Astrocyte (in vitro differentiated cells and primary cell): ENCODE measurements at regions not wholly inside any gene's neighbourhood (a gene's known extent, or its start where the extent isn't known, plus 50 kb on each side); places are given as distances from the start of the nearest gene placed in this dataset.

Source experiments
- CTCF ChIP-seq: IDR thresholded peaks from 2 replicates; pipeline ENCODE4 v1.5.1; 2011; ENCODE audit warnings: low read depth, mild to moderate bottlenecking, inconsistent platforms, low read length, moderate library complexity; ENCODE audit not compliant: insufficient read depth
- EZH2 ChIP-seq: IDR thresholded peaks from 2 replicates; pipeline ENCODE4 v1.6.1; 2012; ENCODE audit warnings: mild to moderate bottlenecking, low read length, inconsistent platforms; ENCODE audit not compliant: insufficient read depth

- TF ChIP-seq CTCF (no peak), EZH2 (no peak)
Measured at GRCh38 chr1:188004849-188005248, 1176.1 kb downstream of the PLA2G4A start.
